Heart right ventricle (tissue), 16 donors: ENCODE measurements at regions not wholly inside any gene's neighbourhood (a gene's known extent, or its start where the extent isn't known, plus 50 kb on each side); places are given as distances from the start of the nearest gene placed in this dataset.
"Not testable (repeated sequence)": the region's sequence is repeated elsewhere in the genome, so short reads cannot be mapped to it uniquely, and the experiment has no call there.

Experiments used
- ATAC-seq, 8 donors: fragments of 200-7000 bp; cut with Tn5 transposase; one replicate each; pipeline ENCODE4 v1.9.1; 2020; ENCODE audit warnings: mild to moderate bottlenecking in 8 of 8, moderate library complexity in 8 of 8, moderate number of reproducible peaks in 1 of 8
- DNase-seq, 2 donors: peaks; one replicate each; pipeline ENCODE4 v3.0.0-alpha.2; 2020
- H3K27ac ChIP-seq, 10 donors: fragments of 200-600 bp; sonication (generic) in 2 of 10; one replicate each; pipeline versions ENCODE4 v1.5.0 to v1.8.0; 2020 to 2022; ENCODE audit warnings: mild to moderate bottlenecking in 3 of 10
- H3K27me3 ChIP-seq, 7 donors: fragments of 200-600 bp; one replicate each; pipeline ENCODE4 v1.8.0; 2021 to 2022; ENCODE audit warnings: mild to moderate bottlenecking in 2 of 7
- H3K36me3 ChIP-seq, 9 donors: fragments of 200-600 bp; sonication (generic) in 1 of 9; one replicate each; pipeline versions ENCODE4 v1.5.0 to v1.8.0; 2020 to 2022; ENCODE audit warnings: mild to moderate bottlenecking in 2 of 9
- H3K4me1 ChIP-seq, 9 donors: fragments of 200-600 bp; sonication (generic) in 1 of 9; one replicate each; pipeline versions ENCODE4 v1.5.0 to v1.8.0; 2020 to 2022; ENCODE audit warnings: mild to moderate bottlenecking in 4 of 9
- H3K4me3 ChIP-seq, 10 donors: fragments of 200-600 bp; sonication (generic) in 2 of 10; one replicate each; pipeline versions ENCODE4 v1.5.0 to v1.8.0; 2020 to 2022; ENCODE audit warnings: mild to moderate bottlenecking in 7 of 10, moderate library complexity in 2 of 10
- H3K9me3 ChIP-seq, 11 donors: fragments of 200-600 bp in 10 of 11; sonication (generic) in 2 of 11; one replicate each; pipeline versions ENCODE4 v1.5.0 to v1.8.0; 2013 to 2022; ENCODE audit warnings: mild to moderate bottlenecking in 2 of 11, control low read depth in 1 of 11, moderate library complexity in 1 of 11
- CTCF ChIP-seq, 9 donors: fragments of 200-600 bp; sonication (generic) in 2 of 9; IDR thresholded peaks; one replicate each; pipeline versions ENCODE4 v1.5.0 to v1.8.0; 2021 to 2022; ENCODE audit warnings: antibody characterized with exemption in 9 of 9, mild to moderate bottlenecking in 5 of 9, moderate library complexity in 1 of 9
- WGBS, 2 donors: extraction: QIAGEN DNeasy Blood & Tissue Kit; methylation state at CpG; one replicate each; pipeline ENCODE4 v1.1.7; 2013; ENCODE audit warnings: inconsistent platforms in 1 of 2; 5-methylcytosine and 5-hydroxymethylcytosine counted together
- intact Hi-C, 10 donors: fragments of 100-400 bp; cut with DNase I; formaldehyde crosslinking; loops; one replicate each; pipeline versions ENCODE4 v1.11.1 to v1.14.2; 2022
- donor health status: Arrhythmogenic right ventricular cardiomyopathy.
- donor health status: ischemic (EF 13 %, LVEDD 7.1; RV severe dilation, severe dysfunction).
- donor health status: healthy with polysubstance abuse.
- donor health status: DM: no; HTN: yes; CAD: no.
- donor health status: DM: no; HTN: no; CAD: no.
- donor health status: ischemic (EF 25% LVEDD 6.9; RV normal size, moderate dysfunction).
- donor health status: ischemic (EF 25% LVEDD 5.7; RV mildly dilated, moderate dysfunction).
- donor health status: healthy.
- donor health status: DM: yes; HTN: yes; CAD: no.
- donor health status: Ischemic cardiomyopathy.
- donor health status: ischemic (EF 35%, LVEDD 5.7; RV mildly dilated, moderate dysfunction).
- donor health status: nonischemic (EF 11% LVEDD 7.7; RV severe dilation, severe dysfunction).
- donor health status: DM: yes; HTN: yes; CAD: no.
- donor health status: PGD.
- donor health status: ischemic (EF 29% LVEDD 5.4; RV normal size, mild dysfunction).
- donor health status: nonischemic (EF 23%, LVEDD 6.1; RV moderate dilation, normal function).

GRCh38 chr16:47905771-47906170, 250.0 kb downstream of the ABCC12 start:
- 59 to 66% methylated on average over 3 of the region's 3 CpGs for WGBS, 2 donors

GRCh38 chr16:47904691-47905090, 251.1 kb downstream of the ABCC12 start:
- ATAC-seq, result no peak
- intact Hi-C loops, result no loop called here
- Histone ChIP-seq H3K27me3 (peaks cover 0 to 5% (median 0%) of the 10 kb centered on the region in 7 donors), H3K36me3 (no peaks in the 10 kb centered on the region), H3K27ac (no peak overlapping the region), H3K4me1 (no peaks in the 10 kb centered on the region), H3K9me3 (peaks cover 0 to 34% (median 0%) of the 10 kb centered on the region in 11 donors), H3K4me3 (no peak overlapping the region)
- 81 to 83% methylated on average over 6 of the region's 6 CpGs for WGBS, 2 donors
- DNase-seq, result no peak
- no peak for TF ChIP-seq CTCF (IDR thresholded peaks at IDR 0.05)

More at GRCh38 chr16:47905771-47906170, 250.0 kb downstream of the ABCC12 start:
- Histone ChIP-seq H3K4me3 (no peak overlapping the region), H3K27ac (no peak overlapping the region), H3K4me1 (no peaks in the 10 kb centered on the region), H3K36me3 (no peaks in the 10 kb centered on the region), H3K27me3 (peaks cover 0 to 5% (median 0%) of the 10 kb centered on the region in 7 donors), H3K9me3 (peaks cover 0 to 32% (median 0%) of the 10 kb centered on the region in 11 donors)
- intact Hi-C loops, result no loop called here
- TF ChIP-seq CTCF (IDR thresholded peaks at IDR 0.05), result no peak
- no peak for DNase-seq
- no peak for ATAC-seq

- no peak overlapping the region for H3K4me3 ChIP-seq
- H3K27ac ChIP-seq, result no peak overlapping the region
- intact Hi-C loops, result no loop called here
- H3K36me3 ChIP-seq, result no peaks in the 10 kb centered on the region
- peaks cover 0 to 5% (median 0%) of the 10 kb centered on the region in 7 donors for H3K27me3 ChIP-seq
- 83% methylated on average over 10 of the region's 10 CpGs for WGBS, 2 donors
- no peaks in the 10 kb centered on the region for H3K4me1 ChIP-seq
- no peak for TF ChIP-seq CTCF (IDR thresholded peaks at IDR 0.05)
- no peak for ATAC-seq
- no peak for DNase-seq
- peaks cover 0 to 34% (median 0%) of the 10 kb centered on the region in 11 donors for H3K9me3 ChIP-seq
These were observed 252.3 kb downstream of the ABCC12 start for GRCh38 chr16:47903470-47903869.

DNA sequence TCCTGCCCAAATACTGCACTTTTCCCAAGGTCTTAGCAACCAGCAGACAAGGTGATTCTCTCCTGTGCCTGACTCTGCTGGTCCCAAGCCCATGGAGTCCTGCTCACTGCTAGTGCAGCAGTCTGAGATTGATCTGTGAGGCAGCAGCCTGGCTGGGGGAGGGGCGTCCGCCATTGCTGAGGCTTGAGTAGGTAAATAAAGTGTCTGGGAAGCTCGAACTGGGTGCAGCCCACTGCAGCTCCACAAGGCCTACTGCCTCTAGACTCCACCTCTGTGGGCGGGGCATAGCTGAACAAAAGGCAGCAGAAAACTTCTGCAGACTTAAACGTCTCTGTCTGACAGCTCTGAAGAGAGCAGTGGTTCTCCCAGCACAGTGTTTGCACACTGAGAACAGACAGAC, 258.7 kb downstream of the ABCC12 start:
- WGBS, 2 donors, result 62 to 63% methylated on average over 5 of the region's 5 CpGs
- ATAC-seq, H3K4me1 ChIP-seq, H3K36me3 ChIP-seq, H3K27ac ChIP-seq, H3K4me3 ChIP-seq, H3K27me3 ChIP-seq, DNase-seq, intact Hi-C loops: not testable (repeated sequence)
- H3K9me3 ChIP-seq, result peaks cover 0 to 35% (median 0%) of the 10 kb centered on the region in 11 donors

DNA sequence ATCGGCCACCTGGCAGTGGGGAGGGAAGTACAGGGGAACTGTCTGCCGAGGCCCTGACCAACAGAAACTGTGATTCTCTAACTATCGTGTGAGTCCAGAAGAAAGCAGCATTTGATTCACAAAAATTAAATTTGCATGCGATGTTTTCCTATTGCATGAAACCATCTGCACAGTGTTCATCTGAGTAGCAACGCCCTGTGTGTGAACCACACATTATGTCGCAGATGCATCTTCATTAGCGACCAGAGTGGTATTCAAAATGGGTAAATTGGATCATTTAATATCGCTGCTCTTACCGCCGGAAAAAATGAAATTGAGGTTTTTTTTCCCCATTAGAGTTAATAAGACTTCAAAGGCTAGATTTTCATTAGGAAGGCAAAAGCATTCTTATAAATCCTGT, 260.6 kb downstream of the ABCC12 start:
- ATAC-seq, result no peak

More for the DNA sequence above, 260.6 kb downstream of the ABCC12 start:
- no peak for DNase-seq
- peaks cover 0 to 26% (median 0%) of the 10 kb centered on the region in 11 donors for H3K9me3 ChIP-seq
- WGBS, 2 donors, result 93% methylated on average over 10 of the region's 10 CpGs
- H3K4me1 ChIP-seq, result no peaks in the 10 kb centered on the region
- H3K27me3 ChIP-seq, result no peaks in the 10 kb centered on the region
- no peak for TF ChIP-seq CTCF (IDR thresholded peaks at IDR 0.05)
- H3K36me3 ChIP-seq, result no peaks in the 10 kb centered on the region
- intact Hi-C loops, result no loop called here
- no peak overlapping the region for H3K27ac ChIP-seq
- H3K4me3 ChIP-seq, result no peak overlapping the region
